Ovary (tissue), 3 donors: ENCODE measurements at regions not wholly inside any gene's neighbourhood (a gene's known extent, or its start where the extent isn't known, plus 50 kb on each side); places are given as distances from the start of the nearest gene placed in this dataset.

Experiments
- CTCF ChIP-seq, 3 donors: fragments of 450-650 bp in 2 of 3; fragments of 200-600 bp in 1 of 3; IDR thresholded peaks; one replicate each; pipeline versions ENCODE4 v1.5.1 to v1.8.0; 2016 to 2022; ENCODE audit warnings: antibody characterized with exemption in 3 of 3, mild to moderate bottlenecking in 1 of 3
- POLR2A ChIP-seq: fragments of 450-650 bp; IDR thresholded peaks from one replicate; pipeline ENCODE4 v1.6.1; 2017; ENCODE audit warnings: antibody characterized with exemption, mild to moderate bottlenecking, moderate library complexity
- donor health status: DM: no; HTN: no; CAD: no.

- no peak for TF ChIP-seq POLR2A
- no peak for TF ChIP-seq CTCF (IDR thresholded peaks at IDR 0.05)
Observed at GRCh38 chr14:92266216-92266615, 56.7 kb upstream of the SLC24A4 start.
